ENCODE measurements at regions not wholly inside any gene's neighbourhood (a gene's known extent, or its start where the extent isn't known, plus 50 kb on each side); places are given as distances from the start of the nearest gene placed in this dataset.
"Not testable (repeated sequence)": the region's sequence is repeated elsewhere in the genome, so short reads cannot be mapped to it uniquely, and the experiment has no call there.

- TF ChIP-seq, protein P1, sequence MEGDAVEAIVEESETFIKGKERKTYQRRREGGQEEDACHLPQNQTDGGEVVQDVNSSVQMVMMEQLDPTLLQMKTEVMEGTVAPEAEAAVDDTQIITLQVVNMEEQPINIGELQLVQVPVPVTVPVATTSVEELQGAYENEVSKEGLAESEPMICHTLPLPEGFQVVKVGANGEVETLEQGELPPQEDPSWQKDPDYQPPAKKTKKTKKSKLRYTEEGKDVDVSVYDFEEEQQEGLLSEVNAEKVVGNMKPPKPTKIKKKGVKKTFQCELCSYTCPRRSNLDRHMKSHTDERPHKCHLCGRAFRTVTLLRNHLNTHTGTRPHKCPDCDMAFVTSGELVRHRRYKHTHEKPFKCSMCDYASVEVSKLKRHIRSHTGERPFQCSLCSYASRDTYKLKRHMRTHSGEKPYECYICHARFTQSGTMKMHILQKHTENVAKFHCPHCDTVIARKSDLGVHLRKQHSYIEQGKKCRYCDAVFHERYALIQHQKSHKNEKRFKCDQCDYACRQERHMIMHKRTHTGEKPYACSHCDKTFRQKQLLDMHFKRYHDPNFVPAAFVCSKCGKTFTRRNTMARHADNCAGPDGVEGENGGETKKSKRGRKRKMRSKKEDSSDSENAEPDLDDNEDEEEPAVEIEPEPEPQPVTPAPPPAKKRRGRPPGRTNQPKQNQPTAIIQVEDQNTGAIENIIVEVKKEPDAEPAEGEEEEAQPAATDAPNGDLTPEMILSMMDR (IDR thresholded peaks at IDR 0.05 in 4 of 5, conservative IDR thresholded peaks at IDR 0.05 in 1 of 5): not testable (repeated sequence)
- not testable (repeated sequence) for TF ChIP-seq POLR2A (IDR thresholded peaks at IDR 0.05)
Observed at GRCh38 chr9:104235347-104236120, 141.4 kb downstream of the SMC2 start.
